Liver (tissue), 7 donors: ENCODE measurements at regions not wholly inside any gene's neighbourhood (a gene's known extent, or its start where the extent isn't known, plus 50 kb on each side); places are given as distances from the start of the nearest gene placed in this dataset.

Source experiments
- DNase-seq: peaks from one replicate; pipeline ENCODE4 v3.0.0-alpha.2; 2017; ENCODE audit warnings: low spot score
- H3K27ac ChIP-seq, 2 donors: one replicate each; pipeline ENCODE4 v1.7.0; 2013; ENCODE audit warnings: inconsistent platforms in 2 of 2, low read length in 2 of 2, control low read depth in 1 of 2, low read depth in 1 of 2, mild to moderate bottlenecking in 1 of 2
- H3K27me3 ChIP-seq, 4 donors: one replicate each; pipeline versions ENCODE4 v1.6.1 to v1.7.0; 2013; ENCODE audit warnings: low read length in 3 of 4, inconsistent platforms in 1 of 4, mild to moderate bottlenecking in 1 of 4, moderate library complexity in 1 of 4; ENCODE audit not compliant: control insufficient read depth in 4 of 4, insufficient read depth in 4 of 4
- H3K36me3 ChIP-seq, 4 donors: one replicate each; pipeline versions ENCODE4 v1.6.1 to v1.7.0; 2013; ENCODE audit warnings: low read length in 3 of 4, mild to moderate bottlenecking in 3 of 4, low read depth in 1 of 4, moderate library complexity in 1 of 4; ENCODE audit not compliant: control insufficient read depth in 4 of 4, insufficient read depth in 3 of 4
- H3K4me1 ChIP-seq, 4 donors: one replicate each; pipeline versions ENCODE4 v1.6.1 to v1.7.0; 2013; ENCODE audit warnings: low read length in 3 of 4, mild to moderate bottlenecking in 3 of 4, moderate library complexity in 1 of 4; ENCODE audit not compliant: control insufficient read depth in 4 of 4, insufficient read depth in 4 of 4
- H3K4me3 ChIP-seq, 3 donors: one replicate each; pipeline versions ENCODE4 v1.6.1 to v1.7.0; 2013; ENCODE audit warnings: low read length in 3 of 3, control low read depth in 1 of 3, low read depth in 1 of 3, mild to moderate bottlenecking in 1 of 3
- H3K9ac ChIP-seq, 2 donors: one replicate each; pipeline ENCODE4 v1.7.0; 2013; ENCODE audit warnings: low read length in 2 of 2, mild to moderate bottlenecking in 2 of 2, moderate library complexity in 2 of 2, control low read depth in 1 of 2, low read depth in 1 of 2
- H3K9me3 ChIP-seq, 4 donors: one replicate each; pipeline versions ENCODE4 v1.6.1 to v1.7.0; 2013; ENCODE audit warnings: low read length in 3 of 4; ENCODE audit not compliant: control insufficient read depth in 4 of 4
- ATF3 ChIP-seq: IDR thresholded peaks from 2 replicates; pipeline ENCODE4 v1.6.1; 2016; ENCODE audit warnings: antibody characterized with exemption
- EGR1 ChIP-seq, 2 donors: IDR thresholded peaks; 2 replicates each; pipeline ENCODE4 v1.6.1; 2016 to 2018; ENCODE audit warnings: antibody characterized with exemption in 2 of 2, low read depth in 2 of 2
- FOXA1 ChIP-seq: IDR thresholded peaks from 2 replicates; pipeline ENCODE4 v1.6.1; 2016; ENCODE audit warnings: antibody characterized with exemption
- FOXA2 ChIP-seq: IDR thresholded peaks from 2 replicates; pipeline ENCODE4 v1.6.1; 2016; ENCODE audit warnings: antibody characterized with exemption
- HNF4A ChIP-seq, 2 donors: conservative IDR thresholded peaks; 2 replicates each; pipeline ENCODE4 v1.6.1; 2016; ENCODE audit warnings: antibody characterized with exemption in 2 of 2, mild to moderate bottlenecking in 2 of 2
- HNF4G ChIP-seq: IDR thresholded peaks from 2 replicates; pipeline ENCODE4 v1.6.1; 2016; ENCODE audit warnings: antibody characterized with exemption
- JUND ChIP-seq, 2 donors: IDR thresholded peaks; 2 replicates each; pipeline ENCODE4 v1.6.1; 2016; ENCODE audit warnings: antibody characterized with exemption in 2 of 2
- MAX ChIP-seq: IDR thresholded peaks from 2 replicates; pipeline ENCODE4 v1.6.1; 2016; ENCODE audit warnings: antibody characterized with exemption
- RAD21 ChIP-seq, 2 donors: IDR thresholded peaks; 2 replicates each; pipeline ENCODE4 v1.6.1; 2016; ENCODE audit warnings: antibody characterized with exemption in 2 of 2, mild to moderate bottlenecking in 2 of 2
- REST ChIP-seq: IDR thresholded peaks from 2 replicates; pipeline ENCODE4 v1.6.1; 2016; ENCODE audit warnings: antibody characterized with exemption, mild to moderate bottlenecking
- RXRA ChIP-seq, 2 donors: IDR thresholded peaks; 2 replicates each; pipeline ENCODE4 v1.6.1; 2017 to 2018; ENCODE audit warnings: antibody characterized with exemption in 2 of 2, mild to moderate bottlenecking in 1 of 2
- SP1 ChIP-seq: IDR thresholded peaks from 2 replicates; pipeline ENCODE4 v1.6.1; 2018; ENCODE audit warnings: antibody characterized with exemption, mild to moderate bottlenecking
- TAF1 ChIP-seq: conservative IDR thresholded peaks from 2 replicates; pipeline ENCODE4 v1.6.1; 2016; ENCODE audit warnings: antibody characterized with exemption, mild to moderate bottlenecking
- YY1 ChIP-seq: IDR thresholded peaks from 2 replicates; pipeline ENCODE4 v1.6.1; 2016; ENCODE audit warnings: antibody characterized with exemption, mild to moderate bottlenecking
- ZBTB33 ChIP-seq: IDR thresholded peaks from 2 replicates; pipeline ENCODE4 v1.6.1; 2016; ENCODE audit warnings: antibody characterized with exemption
- WGBS: extraction: QIAGEN DNeasy Blood & Tissue Kit; methylation state at CpG from one replicate; pipeline ENCODE4 v1.1.7; 2013; 5-methylcytosine and 5-hydroxymethylcytosine counted together
- donor health status: healthy.
- donor health status: healthy.
- donor health status: healthy.
- donor health status: healthy.

GRCh38 chr2:133823226-133823550 is 254.9 kb upstream of the NCKAP5 start:
- WGBS = 73% methylated on average over 3 of the region's 3 CpGs
- H3K27me3 ChIP-seq = no peaks in the 10 kb centered on the region
- TF ChIP-seq TAF1 (no peak), SP1 (no peak)

GRCh38 chr2:133824869-133825268 is 256.6 kb upstream of the NCKAP5 start:
- no peak overlapping the region for H3K27ac ChIP-seq
- no peak for TF ChIP-seq EGR1 (IDR thresholded peaks at IDR 0.05; ENCODE audit: low read depth in 2 of 2)
- TF ChIP-seq RXRA (IDR thresholded peaks at IDR 0.05) = no peak
- no peak for TF ChIP-seq FOXA1
- TF ChIP-seq YY1 = no peak
- H3K9ac ChIP-seq = no peak overlapping the region
- no peaks in the 10 kb centered on the region for H3K27me3 ChIP-seq
- H3K4me1 ChIP-seq = no peaks in the 10 kb centered on the region
- no peak overlapping the region for H3K4me3 ChIP-seq
- no peaks in the 10 kb centered on the region for H3K36me3 ChIP-seq
- H3K9me3 ChIP-seq = no peaks in the 10 kb centered on the region
- WGBS = 85% methylated on average over 1 of the region's 1 CpG
- no peak for DNase-seq

More at GRCh38 chr2:133823226-133823550, 254.9 kb upstream of the NCKAP5 start:
- no peak overlapping the region for H3K4me3 ChIP-seq
- no peaks in the 10 kb centered on the region for H3K36me3 ChIP-seq
- H3K9ac ChIP-seq = no peak overlapping the region
- H3K4me1 ChIP-seq = no peaks in the 10 kb centered on the region
- no peak for DNase-seq
- no peak overlapping the region for H3K27ac ChIP-seq
- no peaks in the 10 kb centered on the region for H3K9me3 ChIP-seq

GRCh38 chr2:133825778-133826177 is 257.5 kb upstream of the NCKAP5 start:
- Histone ChIP-seq H3K27me3 (no peaks in the 10 kb centered on the region), H3K27ac (no peak overlapping the region), H3K36me3 (no peaks in the 10 kb centered on the region), H3K4me1 (no peaks in the 10 kb centered on the region), H3K4me3 (no peak overlapping the region), H3K9me3 (no peaks in the 10 kb centered on the region), H3K9ac (no peak overlapping the region)
- 95% methylated on average over 6 of the region's 6 CpGs for WGBS
- TF ChIP-seq HNF4G = no peak
- TF ChIP-seq EGR1 (IDR thresholded peaks at IDR 0.05; ENCODE audit: low read depth in 2 of 2) = no peak
- no peak for TF ChIP-seq JUND (IDR thresholded peaks at IDR 0.05)
- no peak for DNase-seq

GRCh38 chr2:133828913-133829312 is 260.6 kb upstream of the NCKAP5 start:
- no peaks in the 10 kb centered on the region for H3K27me3 ChIP-seq
- H3K9ac ChIP-seq = no peak overlapping the region
- no peak overlapping the region for H3K27ac ChIP-seq
- no peak overlapping the region for H3K4me3 ChIP-seq
- TF ChIP-seq HNF4A (conservative IDR thresholded peaks at IDR 0.05) (no peak), FOXA2 (no peak), YY1 (no peak), ATF3 (no peak), MAX (no peak), ZBTB33 (no peak), JUND (IDR thresholded peaks at IDR 0.05) (no peak), REST (no peak), EGR1 (IDR thresholded peaks at IDR 0.05; ENCODE audit: low read depth in 2 of 2) (no peak), FOXA1 (no peak), RAD21 (IDR thresholded peaks at IDR 0.05) (no peak), SP1 (no peak), RXRA (IDR thresholded peaks at IDR 0.05) (no peak), HNF4G (no peak)
- H3K36me3 ChIP-seq = no peaks in the 10 kb centered on the region
- H3K4me1 ChIP-seq = peaks cover 0 to 3% (median 0%) of the 10 kb centered on the region in 4 donors
- 59% methylated on average over 2 of the region's 2 CpGs for WGBS
- DNase-seq = no peak
- H3K9me3 ChIP-seq = no peaks in the 10 kb centered on the region
